ENCODE measurements at regions not wholly inside any gene's neighbourhood (a gene's known extent, or its start where the extent isn't known, plus 50 kb on each side); places are given as distances from the start of the nearest gene placed in this dataset.

DNA sequence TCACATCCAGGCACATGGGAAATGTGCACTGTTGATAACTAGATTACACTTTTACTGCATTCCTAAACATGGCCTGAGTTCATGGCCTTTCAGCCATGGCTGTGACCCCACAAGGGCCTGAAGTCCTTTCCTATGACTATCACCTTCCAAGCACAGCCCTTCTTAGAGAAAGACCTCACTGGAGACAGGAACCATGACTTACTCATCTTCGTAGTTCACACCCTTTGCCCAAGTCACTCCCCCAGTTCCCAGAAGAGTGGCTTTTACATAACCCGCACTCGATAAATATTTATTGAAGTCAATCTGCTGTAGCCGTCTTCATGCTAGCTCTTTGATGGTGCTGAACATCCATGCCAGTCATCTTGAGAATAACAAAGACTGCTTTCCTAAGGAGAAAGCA, 632.5 kb upstream of the NRP1 start:
- TF ChIP-seq, protein P1, sequence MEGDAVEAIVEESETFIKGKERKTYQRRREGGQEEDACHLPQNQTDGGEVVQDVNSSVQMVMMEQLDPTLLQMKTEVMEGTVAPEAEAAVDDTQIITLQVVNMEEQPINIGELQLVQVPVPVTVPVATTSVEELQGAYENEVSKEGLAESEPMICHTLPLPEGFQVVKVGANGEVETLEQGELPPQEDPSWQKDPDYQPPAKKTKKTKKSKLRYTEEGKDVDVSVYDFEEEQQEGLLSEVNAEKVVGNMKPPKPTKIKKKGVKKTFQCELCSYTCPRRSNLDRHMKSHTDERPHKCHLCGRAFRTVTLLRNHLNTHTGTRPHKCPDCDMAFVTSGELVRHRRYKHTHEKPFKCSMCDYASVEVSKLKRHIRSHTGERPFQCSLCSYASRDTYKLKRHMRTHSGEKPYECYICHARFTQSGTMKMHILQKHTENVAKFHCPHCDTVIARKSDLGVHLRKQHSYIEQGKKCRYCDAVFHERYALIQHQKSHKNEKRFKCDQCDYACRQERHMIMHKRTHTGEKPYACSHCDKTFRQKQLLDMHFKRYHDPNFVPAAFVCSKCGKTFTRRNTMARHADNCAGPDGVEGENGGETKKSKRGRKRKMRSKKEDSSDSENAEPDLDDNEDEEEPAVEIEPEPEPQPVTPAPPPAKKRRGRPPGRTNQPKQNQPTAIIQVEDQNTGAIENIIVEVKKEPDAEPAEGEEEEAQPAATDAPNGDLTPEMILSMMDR (IDR thresholded peaks at IDR 0.05) = no peak
- no peak for TF ChIP-seq EZH2 (IDR thresholded peaks at IDR 0.05; ENCODE audit: borderline replicate concordance, insufficient read depth, low read depth, low read length, poor library complexity, severe bottlenecking)

Data from B cell (primary cell).